Activated B cell treated with CpG ODN at 0.5 μM for 24 hours (primary cell): ENCODE measurements at regions not wholly inside any gene's neighbourhood (a gene's known extent, or its start where the extent isn't known, plus 50 kb on each side); places are given as distances from the start of the nearest gene placed in this dataset.

Experiments
- ATAC-seq: fragments of 200-7000 bp; cut with Tn5 transposase; one replicate; pipeline ENCODE4 v1.10.0; 2021; ENCODE audit warnings: low read depth, mild to moderate bottlenecking, moderate library complexity
- CTCF ChIA-PET: fragments of 350-600 bp; sonication (Branson Sonifier 250); formaldehyde crosslinking; loops from one replicate; lab custom pipeline; 2021; ENCODE audit warnings: antibody characterized with exemption; lab: Charles Lee
- POLR2A ChIA-PET: fragments of 350-600 bp; sonication (Branson Sonifier 250); formaldehyde crosslinking; loops from one replicate; lab custom pipeline; 2021; ENCODE audit warnings: antibody characterized with exemption; lab: Charles Lee
- DNase-seq: peaks from one replicate; pipeline ENCODE4 v3.0.0; 2022
- H3K27ac Mint-ChIP-seq: one replicate; pipeline ENCODE4 v1.8.0; 2020; ENCODE audit warnings: mixed read lengths
- H3K27me3 Mint-ChIP-seq: one replicate; pipeline ENCODE4 v1.8.0; 2021; ENCODE audit warnings: mixed read lengths
- H3K36me3 Mint-ChIP-seq: one replicate; pipeline ENCODE4 v1.8.0; 2021; ENCODE audit warnings: low read depth, mixed read lengths
- H3K4me1 Mint-ChIP-seq: one replicate; pipeline ENCODE4 v1.8.0; 2021; ENCODE audit warnings: mixed read lengths
- H3K4me3 Mint-ChIP-seq: one replicate; pipeline ENCODE4 v1.8.0; 2020; ENCODE audit warnings: mild to moderate bottlenecking, mixed read lengths
- H3K9me3 Mint-ChIP-seq: one replicate; pipeline ENCODE4 v1.8.0; 2020; ENCODE audit warnings: mixed read lengths
- CTCF ChIP-seq: fragments of 200-600 bp; IDR thresholded peaks from one replicate; pipeline ENCODE4 v1.8.0; 2022; ENCODE audit warnings: antibody characterized with exemption, mild to moderate bottlenecking
- intact Hi-C: fragments of 100-400 bp; cut with micrococcal nuclease; formaldehyde crosslinking; loops from one replicate; pipeline ENCODE4 v1.15.1; 2024

GRCh38 chr9:27659571-27659970, 86.3 kb upstream of the C9orf72 start:
- H3K9me3 Mint-ChIP-seq = no peaks in the 10 kb centered on the region
- no peak for DNase-seq
- ChIA-PET CTCF (no interaction called here), POLR2A (no interaction called here)
- no peak for ATAC-seq
- no peak for TF ChIP-seq CTCF
- no peak overlapping the region for H3K27ac Mint-ChIP-seq
- no peak overlapping the region for H3K4me3 Mint-ChIP-seq
- intact Hi-C loops = no loop called here
- H3K27me3 Mint-ChIP-seq = peaks cover 5% of the 10 kb centered on the region
- peaks cover 4% of the 10 kb centered on the region for H3K4me1 Mint-ChIP-seq
- H3K36me3 Mint-ChIP-seq = no peaks in the 10 kb centered on the region

GRCh38 chr9:27660148-27660547, 86.9 kb upstream of the C9orf72 start:
- Mint-ChIP-seq H3K36me3 (no peaks in the 10 kb centered on the region), H3K27me3 (peaks cover 5% of the 10 kb centered on the region), H3K27ac (no peak overlapping the region), H3K9me3 (no peaks in the 10 kb centered on the region), H3K4me1 (peaks cover 4% of the 10 kb centered on the region), H3K4me3 (no peak overlapping the region)
- ChIA-PET POLR2A (no interaction called here), CTCF (no interaction called here)
- no peak for TF ChIP-seq CTCF
- intact Hi-C loops = no loop called here
- DNase-seq (no peak), ATAC-seq (no peak)

- Mint-ChIP-seq H3K9me3 (no peaks in the 10 kb centered on the region), H3K4me3 (no peak overlapping the region), H3K4me1 (peaks cover 4% of the 10 kb centered on the region), H3K27ac (no peak overlapping the region), H3K36me3 (no peaks in the 10 kb centered on the region), H3K27me3 (peaks cover 5% of the 10 kb centered on the region)
- ChIA-PET CTCF (no interaction called here), POLR2A (no interaction called here)
- no peak for TF ChIP-seq CTCF
- no peak for DNase-seq
- no peak for ATAC-seq
- intact Hi-C loops = no loop called here
These were observed 90.2 kb upstream of the C9orf72 start for GRCh38 chr9:27663526-27663925.

- DNase-seq = no peak
- H3K4me1 Mint-ChIP-seq = peaks cover 4% of the 10 kb centered on the region
- H3K27ac Mint-ChIP-seq = no peak overlapping the region
- ChIA-PET CTCF (no interaction called here), POLR2A (no interaction called here)
- TF ChIP-seq CTCF = no peak
- H3K36me3 Mint-ChIP-seq = no peaks in the 10 kb centered on the region
- no peaks in the 10 kb centered on the region for H3K9me3 Mint-ChIP-seq
- H3K27me3 Mint-ChIP-seq = peaks cover 4% of the 10 kb centered on the region
- no peak overlapping the region for H3K4me3 Mint-ChIP-seq
- ATAC-seq = no peak
- intact Hi-C loops = no loop called here
These were observed 91.0 kb upstream of the C9orf72 start for GRCh38 chr9:27664121-27664779.

GRCh38 chr9:27665136-27665535, 91.9 kb upstream of the C9orf72 start:
- Mint-ChIP-seq H3K9me3 (no peaks in the 10 kb centered on the region), H3K36me3 (no peaks in the 10 kb centered on the region), H3K27me3 (peaks cover 4% of the 10 kb centered on the region), H3K4me1 (no peaks in the 10 kb centered on the region), H3K4me3 (no peak overlapping the region), H3K27ac (no peak overlapping the region)
- ChIA-PET POLR2A (no interaction called here), CTCF (no interaction called here)
- DNase-seq (no peak), ATAC-seq (no peak)
- intact Hi-C loops = no loop called here
- no peak for TF ChIP-seq CTCF
